Neural cell (in vitro differentiated cells): ENCODE measurements at regions not wholly inside any gene's neighbourhood (a gene's known extent, or its start where the extent isn't known, plus 50 kb on each side); places are given as distances from the start of the nearest gene placed in this dataset.

Source experiments
- H2AFZ ChIP-seq: fragments of 200-600, 300-800 bp; sonication (generic), shearing (Covaris generic); 2 replicates; pipeline ENCODE4 v1.6.0; 2014; ENCODE audit warnings: low read depth, mild to moderate bottlenecking, antibody characterized with exemption, low read length, moderate library complexity
- H3F3A ChIP-seq: fragments of 200-600 bp; shearing (Covaris generic); 2 replicates; pipeline ENCODE4 v1.6.1; 2016; ENCODE audit warnings: mild to moderate bottlenecking, moderate library complexity, mixed read lengths, antibody characterized with exemption, low read length; ENCODE audit not compliant: insufficient read depth, poor library complexity, severe bottlenecking
- H3K27ac ChIP-seq: fragments of 200-600, 300-800 bp; sonication (generic), shearing (Covaris generic); 2 replicates; pipeline ENCODE4 v1.5.1; 2014; ENCODE audit warnings: mild to moderate bottlenecking, low read length, moderate library complexity
- H3K27me3 ChIP-seq: fragments of 300-800, 200-600 bp; sonication (generic), shearing (Covaris generic); 2 replicates; pipeline ENCODE4 v1.6.0; 2014; ENCODE audit warnings: mild to moderate bottlenecking, low read depth, low read length, moderate library complexity; ENCODE audit not compliant: insufficient read depth
- H3K36me3 ChIP-seq: fragments of 300-800, 200-600 bp; sonication (generic), shearing (Covaris generic); 2 replicates; pipeline ENCODE4 v1.5.1; 2014; ENCODE audit warnings: mild to moderate bottlenecking, antibody characterized with exemption, low read length, moderate library complexity; ENCODE audit not compliant: insufficient read depth
- H3K4me2 ChIP-seq: fragments of 300-800, 200-600 bp; sonication (generic), shearing (Covaris generic); 2 replicates; pipeline ENCODE4 v1.6.0; 2014; ENCODE audit warnings: mild to moderate bottlenecking, low read length
- H3K4me3 ChIP-seq: fragments of 300-800, 200-600 bp; sonication (generic), shearing (Covaris generic); 2 replicates; pipeline ENCODE4 v1.5.1; 2014; ENCODE audit warnings: mild to moderate bottlenecking, low read length, moderate library complexity
- H3K79me2 ChIP-seq: fragments of 200-600 bp; shearing (Covaris generic); replicated peaks from 2 replicates; pipeline ENCODE4 v1.6.0; 2014; ENCODE audit warnings: mild to moderate bottlenecking, low read length, moderate library complexity; ENCODE audit not compliant: insufficient read depth
- H3K9ac ChIP-seq: fragments of 300-800, 200-600 bp; sonication (generic), shearing (Covaris generic); 2 replicates; pipeline ENCODE4 v1.6.1; 2016; ENCODE audit warnings: mild to moderate bottlenecking, low read length, mixed read lengths
- H3K9me2 ChIP-seq: fragments of 200-600 bp; shearing (Covaris generic); 2 replicates; pipeline ENCODE4 v1.6.1; 2016; ENCODE audit warnings: mild to moderate bottlenecking, low read length, mixed read lengths; ENCODE audit not compliant: insufficient read depth
- H3K9me3 ChIP-seq: fragments of 200-600, 300-800 bp; sonication (generic), shearing (Covaris generic); 2 replicates; pipeline ENCODE4 v1.6.1; 2016; ENCODE audit warnings: mild to moderate bottlenecking, mixed run types, low read length, moderate library complexity, mixed read lengths
- H4K20me1 ChIP-seq: fragments of 200-600 bp; shearing (Covaris generic); 2 replicates; pipeline ENCODE4 v1.6.1; 2016; ENCODE audit warnings: mild to moderate bottlenecking, mixed run types; ENCODE audit not compliant: insufficient read depth
- CTCF ChIP-seq: fragments of 450-650 bp; IDR thresholded peaks from 2 replicates; pipeline ENCODE4 v1.5.1; 2014; ENCODE audit warnings: antibody characterized with exemption, mild to moderate bottlenecking, moderate library complexity; ENCODE audit not compliant: poor library complexity, severe bottlenecking
- EP300 ChIP-seq: fragments of 450-650 bp; conservative IDR thresholded peaks from 2 replicates; pipeline ENCODE4 v1.6.1; 2014; ENCODE audit warnings: antibody characterized with exemption, mild to moderate bottlenecking, moderate library complexity; ENCODE audit not compliant: poor library complexity, severe bottlenecking
- EZH2 ChIP-seq: fragments of 200-600, 300-800 bp; shearing (Covaris generic), sonication (generic); IDR thresholded peaks from 2 replicates; pipeline ENCODE4 v1.6.1; 2014; ENCODE audit warnings: antibody characterized with exemption, low read length, borderline replicate concordance, mild to moderate bottlenecking; ENCODE audit not compliant: insufficient read depth, poor library complexity, severe bottlenecking
- MXI1 ChIP-seq: fragments of 450-650 bp; conservative IDR thresholded peaks from 2 replicates; pipeline ENCODE4 v1.6.1; 2014; ENCODE audit warnings: antibody characterized with exemption, mild to moderate bottlenecking; ENCODE audit not compliant: poor library complexity, severe bottlenecking
- POLR2AphosphoS5 ChIP-seq: IDR thresholded peaks from 2 replicates; pipeline ENCODE4 v1.6.1; 2012
- RAD21 ChIP-seq: fragments of 450-650 bp; conservative IDR thresholded peaks from 2 replicates; pipeline ENCODE4 v1.6.1; 2014; ENCODE audit warnings: antibody characterized with exemption, mild to moderate bottlenecking, moderate library complexity
- REST ChIP-seq: IDR thresholded peaks from 2 replicates; pipeline ENCODE4 v1.6.1; 2012; ENCODE audit warnings: borderline replicate concordance
- SMC3 ChIP-seq: fragments of 450-650 bp; conservative IDR thresholded peaks from 2 replicates; pipeline ENCODE4 v1.6.1; 2014; ENCODE audit warnings: antibody characterized with exemption, mild to moderate bottlenecking, moderate library complexity; ENCODE audit not compliant: poor library complexity
- TAF1 ChIP-seq: IDR thresholded peaks from 2 replicates; pipeline ENCODE4 v1.6.1; 2012; ENCODE audit warnings: low read depth

- no peak for TF ChIP-seq REST
Measured at GRCh38 chr2:5563411-5563810, 128.8 kb upstream of the SOX11 start (continued).

GRCh38 chr2:5569256-5569655 lies 122.9 kb upstream of the SOX11 start:
- no peaks in the 10 kb centered on the region for H3K79me2 ChIP-seq
- H3K9me2 ChIP-seq: no peaks in the 10 kb centered on the region
- no peak overlapping the region for H3K9ac ChIP-seq
- H4K20me1 ChIP-seq: no peaks in the 10 kb centered on the region
- no peak overlapping the region for H3K4me2 ChIP-seq
- no peaks in the 10 kb centered on the region for H3K27me3 ChIP-seq
- H2AFZ ChIP-seq: no peak overlapping the region
- H3K4me3 ChIP-seq: no peak overlapping the region
- no peak overlapping the region for H3K27ac ChIP-seq
- no peaks in the 10 kb centered on the region for H3K36me3 ChIP-seq
- H3F3A ChIP-seq: no peaks in the 10 kb centered on the region
- no peak for TF ChIP-seq CTCF
- no peak for TF ChIP-seq MXI1
- no peak for TF ChIP-seq POLR2AphosphoS5
- TF ChIP-seq RAD21: no peak
- no peak for TF ChIP-seq TAF1
- no peak for TF ChIP-seq EZH2
- TF ChIP-seq EP300: no peak
- no peak for TF ChIP-seq REST
- TF ChIP-seq SMC3: no peak
- no peaks in the 10 kb centered on the region for H3K9me3 ChIP-seq
